ENCODE measurements at regions not wholly inside any gene's neighbourhood (a gene's known extent, or its start where the extent isn't known, plus 50 kb on each side); places are given as distances from the start of the nearest gene placed in this dataset.

DNA sequence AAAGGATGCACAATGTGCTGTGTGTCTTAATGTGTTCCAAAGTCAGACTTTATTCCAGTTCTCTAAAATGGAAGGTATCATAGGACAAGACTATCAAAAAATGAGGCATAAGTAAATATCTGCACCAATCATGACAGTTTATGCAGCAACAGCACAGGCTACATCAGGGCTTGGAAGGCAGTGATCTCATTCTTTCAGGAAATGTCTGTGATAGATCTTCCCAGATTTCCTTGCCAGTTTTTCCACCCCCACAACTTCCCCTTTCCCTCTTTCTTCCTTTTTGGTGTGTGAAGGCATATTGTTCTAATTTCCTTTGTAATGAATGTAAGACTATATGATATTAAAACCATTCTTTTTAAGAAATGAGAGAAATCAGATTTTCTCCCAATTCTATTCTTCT is 326.7 kb downstream of the ATP23 start:
- TF ChIP-seq YY1 (IDR thresholded peaks at IDR 0.05; ENCODE audit: extremely low read depth, insufficient replicate concordance, low read depth, low read length) (no peak), POLR2A (IDR thresholded peaks at IDR 0.05; ENCODE audit: borderline replicate concordance, extremely low read depth, insufficient read depth, insufficient read length) (no peak), SIN3A (IDR thresholded peaks at IDR 0.05; ENCODE audit: low read depth) (no peak), POLR2AphosphoS5 (IDR thresholded peaks at IDR 0.05; ENCODE audit: low read depth, low read length) (no peak), RAD21 (IDR thresholded peaks at IDR 0.05; ENCODE audit: low read depth) (no peak), ELF1 (IDR thresholded peaks at IDR 0.05; ENCODE audit: borderline replicate concordance, low read depth) (no peak), TCF7L2 (IDR thresholded peaks at IDR 0.05; ENCODE audit: borderline replicate concordance, extremely low read depth, insufficient read depth, insufficient read length) (no peak), JUND (IDR thresholded peaks at IDR 0.05) (no peak), SP1 (IDR thresholded peaks at IDR 0.05; ENCODE audit: low read depth) (no peak), EZH2 (IDR thresholded peaks at IDR 0.05) (no peak), EZH2phosphoT487 (IDR thresholded peaks at IDR 0.05; ENCODE audit: borderline replicate concordance) (no peak)
- TF ChIP-seq, protein P1, sequence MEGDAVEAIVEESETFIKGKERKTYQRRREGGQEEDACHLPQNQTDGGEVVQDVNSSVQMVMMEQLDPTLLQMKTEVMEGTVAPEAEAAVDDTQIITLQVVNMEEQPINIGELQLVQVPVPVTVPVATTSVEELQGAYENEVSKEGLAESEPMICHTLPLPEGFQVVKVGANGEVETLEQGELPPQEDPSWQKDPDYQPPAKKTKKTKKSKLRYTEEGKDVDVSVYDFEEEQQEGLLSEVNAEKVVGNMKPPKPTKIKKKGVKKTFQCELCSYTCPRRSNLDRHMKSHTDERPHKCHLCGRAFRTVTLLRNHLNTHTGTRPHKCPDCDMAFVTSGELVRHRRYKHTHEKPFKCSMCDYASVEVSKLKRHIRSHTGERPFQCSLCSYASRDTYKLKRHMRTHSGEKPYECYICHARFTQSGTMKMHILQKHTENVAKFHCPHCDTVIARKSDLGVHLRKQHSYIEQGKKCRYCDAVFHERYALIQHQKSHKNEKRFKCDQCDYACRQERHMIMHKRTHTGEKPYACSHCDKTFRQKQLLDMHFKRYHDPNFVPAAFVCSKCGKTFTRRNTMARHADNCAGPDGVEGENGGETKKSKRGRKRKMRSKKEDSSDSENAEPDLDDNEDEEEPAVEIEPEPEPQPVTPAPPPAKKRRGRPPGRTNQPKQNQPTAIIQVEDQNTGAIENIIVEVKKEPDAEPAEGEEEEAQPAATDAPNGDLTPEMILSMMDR (IDR thresholded peaks at IDR 0.05 in 2 of 3, conservative IDR thresholded peaks at IDR 0.05 in 1 of 3; ENCODE audit: borderline replicate concordance in 1 of 3, insufficient read depth in 1 of 3, low read depth in 2 of 3, low read length in 2 of 3), result no peak
- TF ChIP-seq, protein P2, sequence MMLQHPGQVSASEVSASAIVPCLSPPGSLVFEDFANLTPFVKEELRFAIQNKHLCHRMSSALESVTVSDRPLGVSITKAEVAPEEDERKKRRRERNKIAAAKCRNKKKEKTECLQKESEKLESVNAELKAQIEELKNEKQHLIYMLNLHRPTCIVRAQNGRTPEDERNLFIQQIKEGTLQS (IDR thresholded peaks at IDR 0.05), result no peak
